ENCODE measurements at regions not wholly inside any gene's neighbourhood (a gene's known extent, or its start where the extent isn't known, plus 50 kb on each side); places are given as distances from the start of the nearest gene placed in this dataset.
"Not testable (repeated sequence)": the region's sequence is repeated elsewhere in the genome, so short reads cannot be mapped to it uniquely, and the experiment has no call there.

DNA sequence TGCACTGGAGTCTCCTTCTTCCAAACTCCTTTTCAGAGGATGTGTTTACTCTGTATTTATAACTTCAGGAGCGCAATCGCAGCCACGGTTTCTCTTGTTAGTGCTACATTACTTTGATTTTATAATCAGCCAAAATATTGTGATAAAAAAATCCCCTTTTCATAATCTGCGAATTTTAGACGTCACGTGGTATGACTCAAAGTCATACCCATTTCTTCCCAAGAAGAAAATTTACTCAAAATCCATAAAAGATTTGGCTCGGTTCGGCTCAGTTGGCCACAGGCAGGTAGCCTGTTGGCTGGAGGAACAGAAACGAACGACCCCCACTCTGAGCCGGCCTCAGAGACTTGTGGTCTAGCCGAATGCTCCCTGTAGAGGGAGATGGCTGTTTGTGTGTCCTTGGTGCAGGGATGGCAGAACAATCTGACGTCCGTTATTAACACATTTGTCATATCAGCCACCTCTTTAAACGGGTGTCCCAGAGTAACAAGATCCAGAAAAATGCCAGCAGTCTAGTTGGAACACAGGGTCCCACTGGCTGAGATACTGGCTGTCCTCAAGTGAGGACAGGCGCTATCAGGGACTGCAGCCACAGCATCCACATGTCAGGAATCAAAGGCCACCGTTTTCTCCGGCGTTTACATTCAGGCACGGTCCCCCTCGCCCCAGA lies 247.6 kb downstream of the DLL1 start:
- no peak for DNase-seq (ENCODE audit: low spot score)

DNA sequence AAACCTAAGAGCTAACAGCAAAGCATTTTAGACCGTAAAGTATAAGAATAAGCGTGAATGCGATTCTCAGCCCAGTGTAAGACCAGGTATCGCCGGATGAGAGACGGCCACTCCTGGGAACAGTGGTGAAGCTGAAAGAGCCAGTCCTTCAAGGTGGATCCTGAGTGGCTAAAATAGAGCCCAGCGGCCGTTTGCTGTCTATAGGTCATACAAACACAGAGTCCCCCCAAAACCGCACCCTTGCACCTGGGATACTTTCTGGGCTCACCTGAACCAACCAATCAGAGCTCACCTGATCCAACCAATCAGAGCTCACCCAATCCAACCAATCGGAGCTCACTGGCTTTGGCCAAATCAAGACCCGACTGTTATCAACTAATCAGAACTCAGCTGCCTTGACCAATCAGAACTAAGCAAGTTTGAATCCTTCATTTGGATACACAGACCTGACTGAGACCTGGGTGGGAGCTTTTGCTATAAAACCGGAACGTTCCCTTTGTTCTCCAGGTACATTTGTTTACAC lies 248.2 kb downstream of the DLL1 start:
- no peak for DNase-seq (ENCODE audit: low spot score)

DNA sequence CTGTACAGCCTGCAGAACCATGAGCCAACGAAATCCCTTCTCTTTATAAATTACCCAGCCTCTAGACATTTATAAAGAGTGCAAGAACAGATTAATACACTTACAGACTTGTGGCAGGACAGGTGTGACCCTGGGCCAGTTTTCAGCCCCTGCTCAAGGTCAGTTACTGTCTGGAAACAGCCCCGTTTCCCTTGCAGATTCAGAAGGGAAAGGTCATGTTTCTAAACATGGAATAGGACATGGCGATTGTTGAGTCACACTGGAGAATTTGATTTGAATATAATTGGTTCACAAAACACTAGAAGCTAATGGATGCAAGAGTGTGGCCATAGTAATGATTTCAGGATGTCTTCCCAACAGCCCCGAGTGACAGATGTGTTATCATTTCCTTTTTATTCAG lies 248.8 kb downstream of the DLL1 start:
- no peak for DNase-seq (ENCODE audit: low spot score)

DNA sequence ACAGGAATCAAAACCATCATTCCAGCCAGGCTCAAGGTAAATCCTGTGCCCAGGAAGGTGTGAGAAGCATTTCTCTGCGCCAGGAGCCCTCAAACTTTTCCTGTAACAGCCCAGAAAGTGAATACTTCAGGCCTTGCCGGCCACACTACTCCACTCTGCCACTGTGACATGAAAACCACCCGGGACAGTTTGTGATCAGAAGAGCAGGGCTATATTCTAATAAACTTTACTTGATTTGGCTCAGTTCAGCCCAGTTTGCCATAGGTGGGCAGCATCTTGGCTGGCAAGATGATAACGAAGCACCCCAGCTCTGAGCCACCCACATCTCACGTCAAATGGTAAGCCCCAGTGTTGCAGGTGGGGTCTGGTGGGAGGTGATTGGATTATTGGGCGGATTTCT lies 249.4 kb downstream of the DLL1 start:
- DNase-seq (ENCODE audit: low spot score): no peak

DNA sequence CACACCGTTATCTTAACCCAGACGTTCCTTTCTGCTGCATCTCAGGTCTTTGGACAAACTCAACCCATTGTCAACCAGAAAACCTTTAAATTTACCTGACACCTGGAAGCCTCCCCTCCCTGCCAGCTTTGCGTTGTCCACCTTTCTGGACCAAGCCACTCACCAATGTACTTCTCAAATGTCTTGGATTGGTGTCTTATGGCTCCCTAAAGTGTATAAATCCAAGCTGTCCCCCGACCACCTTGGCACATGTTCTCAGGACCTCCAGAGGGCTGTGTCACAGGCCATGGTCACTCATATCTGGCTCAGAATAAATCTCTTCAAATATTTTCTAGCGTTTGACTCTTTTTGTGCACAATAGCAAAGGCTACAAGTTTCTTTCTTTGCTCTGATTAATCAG lies 250.0 kb downstream of the DLL1 start:
- no peak for DNase-seq (ENCODE audit: low spot score)

DNA sequence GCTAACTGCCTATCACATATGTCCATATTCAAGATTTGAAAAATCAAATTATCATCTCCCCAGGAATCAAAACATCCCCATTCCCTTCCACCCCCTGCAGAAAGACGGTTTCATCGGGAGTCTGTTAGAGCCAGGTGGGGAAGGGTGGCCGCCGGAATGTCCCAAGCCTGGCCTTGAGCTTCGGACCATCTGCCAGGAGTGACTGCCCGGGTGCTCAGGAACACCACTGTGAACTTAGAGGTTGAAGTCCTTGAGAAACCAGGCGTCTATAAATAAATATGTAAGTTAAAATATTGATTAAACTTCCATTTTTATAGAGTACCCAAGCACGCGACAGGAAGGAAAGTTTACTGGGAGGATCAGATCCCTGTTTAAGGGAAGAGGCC lies 250.8 kb downstream of the DLL1 start:
- no peak for DNase-seq (ENCODE audit: low spot score)

DNA sequence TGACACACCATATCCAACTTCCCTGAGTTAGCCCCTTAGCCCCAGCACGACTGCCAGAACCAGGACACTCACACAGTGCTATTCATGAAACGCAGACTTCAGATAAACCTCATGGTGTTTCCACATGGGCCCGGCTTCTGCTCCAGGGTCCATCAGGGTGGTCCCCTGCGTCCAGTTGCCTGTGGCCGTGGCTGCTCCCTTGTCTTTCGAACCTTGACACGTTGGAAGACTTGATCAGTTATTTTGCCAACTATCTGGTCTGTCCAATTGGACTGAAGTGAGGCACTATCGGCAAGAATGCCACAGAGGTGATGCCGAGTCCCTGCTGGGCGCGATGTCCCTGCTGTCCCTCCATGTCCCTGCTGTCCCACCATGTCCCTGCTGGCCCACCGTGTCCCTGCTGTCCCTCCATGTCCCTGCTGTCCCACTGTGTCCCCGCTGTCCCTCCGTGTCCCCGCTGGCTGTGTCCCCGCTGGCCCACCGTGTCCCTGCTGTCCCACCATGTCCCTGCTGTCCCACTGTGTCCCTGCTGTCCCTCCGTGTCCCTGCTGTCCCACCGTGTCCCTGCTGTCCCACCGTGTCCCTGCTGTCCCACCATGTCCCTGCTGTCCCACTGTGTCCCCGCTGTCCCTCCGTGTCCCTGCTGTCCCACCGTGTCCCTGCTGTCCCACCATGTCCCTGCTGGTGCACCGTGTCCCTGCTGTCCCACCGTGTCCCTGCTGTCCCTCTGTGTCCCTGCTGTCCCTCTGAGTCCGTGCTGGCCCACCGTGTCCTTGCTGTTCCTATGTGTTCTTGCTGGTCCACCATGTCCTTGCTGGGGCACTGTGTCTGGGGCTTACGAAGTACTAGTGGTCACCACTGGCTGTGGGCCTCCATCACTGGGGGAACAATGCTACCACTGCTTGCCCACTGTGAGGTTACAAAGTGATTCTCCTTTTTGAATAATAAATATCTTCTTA lies 251.4 kb downstream of the DLL1 start:
- DNase-seq (ENCODE audit: low spot score): no peak

DNA sequence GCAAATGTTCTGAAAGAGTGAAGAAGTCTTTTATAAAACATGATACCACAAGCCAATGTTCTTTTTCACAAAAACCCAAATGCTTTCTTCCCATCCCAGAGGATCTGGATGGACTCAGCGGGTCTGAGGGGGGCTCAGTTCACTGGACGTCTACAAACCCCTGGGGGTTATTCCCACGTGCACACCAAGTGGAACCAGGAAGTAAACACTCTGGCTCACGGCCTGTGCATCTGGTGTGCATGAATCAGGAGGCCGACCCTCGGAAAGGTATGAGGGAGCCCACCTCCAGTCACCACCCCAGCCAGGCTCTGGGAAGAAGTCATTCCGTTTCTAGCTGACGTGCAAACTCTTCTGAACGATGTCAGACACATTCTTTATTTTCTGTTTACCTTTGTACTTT lies 252.2 kb downstream of the DLL1 start:
- DNase-seq (ENCODE audit: low spot score): no peak

DNA sequence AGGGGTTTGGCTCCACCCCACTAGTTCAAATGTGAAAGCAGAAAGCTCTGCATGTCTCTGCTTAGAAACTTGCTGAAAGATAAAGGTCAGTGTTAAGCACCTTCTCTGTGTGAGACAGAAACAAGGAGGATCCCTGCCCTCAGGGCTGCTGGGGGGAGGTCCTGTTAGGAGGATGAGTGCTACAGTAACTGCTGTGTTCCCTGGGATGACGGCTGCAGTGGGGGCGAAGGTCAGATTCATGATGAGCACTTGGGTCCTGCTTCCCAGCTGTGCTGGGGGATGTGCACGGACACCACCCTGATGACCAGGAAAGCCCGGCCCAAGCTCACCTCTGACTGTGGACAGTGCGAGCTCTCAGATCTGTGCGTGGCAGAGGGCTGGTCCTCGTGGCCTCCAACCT lies 252.6 kb downstream of the DLL1 start:
- DNase-seq (ENCODE audit: low spot score): no peak

DNA sequence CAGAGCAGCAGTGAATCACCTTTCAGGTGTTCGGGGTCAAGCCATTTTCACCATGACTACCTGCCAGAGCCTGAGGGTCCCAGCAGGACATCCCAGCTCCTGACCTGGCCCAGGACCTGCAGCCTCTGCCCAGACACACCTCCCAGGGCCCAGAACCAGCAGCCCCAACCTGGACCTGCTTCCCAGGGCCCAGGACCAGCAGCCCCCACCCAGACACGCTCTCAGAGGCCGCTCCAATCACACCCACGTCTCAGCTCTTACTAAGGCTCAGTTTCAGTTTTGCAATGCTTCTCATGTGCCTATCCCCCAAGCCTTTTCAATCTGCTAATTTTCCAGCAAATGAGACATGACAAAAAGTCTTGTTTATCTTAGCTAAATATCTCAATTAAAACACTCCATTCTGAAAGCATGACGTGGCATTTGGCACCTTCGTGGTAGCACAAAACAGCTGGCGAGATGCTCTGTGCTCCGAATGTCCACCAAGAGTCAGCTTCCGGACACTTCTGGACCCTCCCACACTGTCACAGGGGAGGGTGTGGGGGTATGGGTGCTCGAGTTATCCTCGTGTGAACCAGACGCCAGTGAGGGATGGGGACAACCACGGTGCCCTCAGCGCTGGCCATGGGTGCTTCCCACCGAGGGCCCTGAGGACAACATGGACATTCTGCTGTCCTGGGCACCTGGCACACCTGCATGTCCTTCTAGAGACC lies 253.2 kb downstream of the DLL1 start:
- no peak for DNase-seq (ENCODE audit: low spot score)

DNA sequence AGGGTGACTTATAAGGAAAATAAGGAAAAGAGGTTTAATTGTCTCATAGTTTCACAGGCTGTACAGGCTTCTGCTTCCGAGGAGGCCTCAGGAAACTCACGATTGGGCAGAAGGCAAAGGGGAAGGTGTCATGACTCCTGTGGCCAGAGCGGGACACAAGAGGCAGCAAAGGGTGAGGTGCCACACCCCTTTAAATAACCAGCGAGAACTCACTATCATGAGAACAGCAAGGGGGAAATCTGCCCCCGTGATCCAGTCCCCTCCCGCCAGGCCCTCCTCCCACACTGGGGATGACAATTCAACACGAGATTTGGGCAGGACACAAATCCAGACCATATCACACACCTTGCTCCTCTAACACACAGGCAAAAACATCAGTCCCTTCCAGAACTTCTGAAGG lies 254.0 kb downstream of the DLL1 start:
- DNase-seq (ENCODE audit: low spot score): no peak

DNA sequence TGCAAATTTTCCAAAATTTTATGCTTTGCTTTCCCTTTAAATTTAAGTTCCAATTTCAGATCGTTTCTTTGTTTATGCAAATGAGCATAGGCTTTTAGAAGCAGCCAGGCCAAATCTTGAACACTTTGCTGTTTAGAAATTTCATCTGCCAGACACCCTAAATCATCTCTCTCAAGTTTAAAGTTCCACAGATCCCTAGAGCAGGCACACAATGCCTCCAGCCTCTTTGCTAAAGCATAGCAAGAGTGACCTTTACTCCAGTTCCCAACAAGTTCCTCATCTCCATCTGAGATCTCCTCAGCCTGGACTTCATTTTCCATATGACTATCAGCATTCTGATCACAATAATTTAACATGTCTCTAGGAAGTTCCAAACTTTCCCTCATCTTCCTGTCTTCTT lies 254.5 kb downstream of the DLL1 start:
- DNase-seq (ENCODE audit: low spot score): not testable (repeated sequence)

DNA sequence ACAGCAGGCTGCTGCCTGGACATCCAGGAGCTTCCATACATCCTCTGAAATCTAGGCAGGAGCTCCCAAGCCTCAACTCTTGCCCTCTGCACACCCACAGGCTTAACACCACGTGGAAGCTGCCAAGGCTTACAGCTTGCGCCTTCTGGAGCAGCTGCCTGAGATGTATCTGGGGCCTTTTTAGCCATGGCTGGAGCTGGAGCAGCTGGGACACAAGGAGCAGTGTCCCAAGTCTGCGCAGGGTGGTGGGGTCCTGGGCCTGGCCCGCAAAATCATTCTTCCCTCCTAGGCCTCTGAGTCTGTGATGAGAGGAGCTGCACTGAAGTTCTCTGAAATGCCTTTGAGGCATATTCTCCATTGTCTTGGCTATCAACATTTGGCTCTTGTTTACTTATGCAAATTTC lies 255.0 kb downstream of the DLL1 start:
- DNase-seq (ENCODE audit: low spot score): no peak

DNA sequence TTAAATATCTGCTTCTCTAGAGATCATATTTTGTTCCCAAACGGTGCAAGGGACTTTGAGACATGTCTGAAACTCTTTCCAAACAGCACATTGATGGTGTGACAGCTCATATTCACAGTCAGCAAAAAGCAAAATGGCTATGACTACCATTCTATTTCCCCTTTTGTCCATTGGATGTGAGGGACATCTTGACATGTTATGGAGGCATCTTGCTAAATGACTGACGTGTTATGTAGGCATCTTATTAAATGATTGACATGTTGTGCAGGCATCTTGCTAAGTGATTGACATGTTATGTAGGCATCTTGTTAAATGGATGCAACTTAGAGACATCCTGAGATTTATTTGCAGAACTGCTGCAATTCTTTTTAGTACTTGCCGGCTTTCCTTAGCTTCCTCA lies 255.8 kb downstream of the DLL1 start:
- no peak for DNase-seq (ENCODE audit: low spot score)

DNA sequence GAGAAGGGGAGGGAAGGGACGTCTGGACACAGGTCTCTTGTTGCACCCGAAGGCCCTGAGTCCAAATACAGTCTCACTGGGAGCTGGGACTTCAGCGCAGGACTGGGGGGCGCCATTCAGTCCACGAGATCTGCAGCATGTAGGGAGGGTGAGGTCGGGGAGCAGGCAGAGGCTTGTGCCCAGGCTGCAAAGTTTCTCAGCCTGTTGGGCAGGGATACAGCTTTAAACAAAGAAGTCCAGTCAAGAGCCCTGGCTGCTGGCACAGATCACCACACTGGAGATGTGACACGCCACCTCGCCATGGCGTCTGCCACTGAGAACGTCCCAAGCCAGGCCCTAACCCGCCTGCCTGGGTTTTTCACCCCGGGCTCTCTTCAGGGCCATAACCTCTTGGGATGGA lies 256.6 kb downstream of the DLL1 start:
- peak; percentile 64 for DNase-seq (ENCODE audit: low spot score)

DNA sequence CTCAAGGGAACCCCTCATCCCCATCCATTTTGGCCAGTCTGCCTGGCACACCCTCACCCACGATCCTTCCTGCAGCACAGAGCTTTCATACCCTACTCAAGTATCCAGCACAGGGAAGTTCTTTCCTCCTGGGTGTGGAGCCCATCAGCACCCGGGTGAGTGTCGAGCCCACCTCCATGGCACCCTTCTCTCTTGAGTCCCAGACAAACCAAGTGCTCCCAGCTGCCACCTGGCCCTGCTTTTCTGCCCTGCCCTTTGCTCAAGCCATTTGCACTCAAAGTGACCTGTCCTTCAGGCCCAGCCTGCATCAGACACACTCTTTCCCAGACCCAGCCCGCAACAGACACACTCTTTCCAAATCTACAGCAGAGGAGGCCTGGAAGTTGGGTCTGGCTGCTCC lies 257.2 kb downstream of the DLL1 start:
- DNase-seq (ENCODE audit: low spot score): no peak

DNA sequence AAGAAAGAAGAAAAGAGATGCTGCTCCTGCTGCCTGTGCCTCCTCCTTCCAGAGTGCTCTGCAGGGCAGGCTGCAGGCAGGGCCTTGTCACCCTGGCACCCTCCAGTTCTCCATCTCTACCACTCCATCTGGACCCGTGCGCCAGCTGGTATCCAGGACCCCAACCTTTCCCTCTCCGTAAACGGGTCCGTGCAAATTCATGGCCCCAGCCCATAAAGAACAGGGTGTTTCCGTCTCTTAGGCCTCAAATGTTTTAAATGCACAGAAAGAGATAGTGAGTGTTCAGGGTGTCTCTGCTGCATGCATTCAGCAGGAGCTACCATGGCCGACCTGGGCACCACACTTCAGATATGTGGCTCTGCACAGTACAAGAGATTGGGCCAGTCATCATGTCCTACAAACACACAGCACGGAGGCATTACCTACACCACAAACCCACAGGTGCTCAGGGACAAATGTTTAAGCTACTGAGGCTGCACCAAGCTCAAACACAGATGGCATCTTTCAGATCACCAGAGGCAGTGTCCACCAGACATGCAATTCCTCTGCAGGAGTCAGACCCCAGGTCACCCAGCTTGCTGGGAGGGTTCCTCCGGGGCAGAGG lies 258.1 kb downstream of the DLL1 start:
- no peak for DNase-seq (ENCODE audit: low spot score)

DNA sequence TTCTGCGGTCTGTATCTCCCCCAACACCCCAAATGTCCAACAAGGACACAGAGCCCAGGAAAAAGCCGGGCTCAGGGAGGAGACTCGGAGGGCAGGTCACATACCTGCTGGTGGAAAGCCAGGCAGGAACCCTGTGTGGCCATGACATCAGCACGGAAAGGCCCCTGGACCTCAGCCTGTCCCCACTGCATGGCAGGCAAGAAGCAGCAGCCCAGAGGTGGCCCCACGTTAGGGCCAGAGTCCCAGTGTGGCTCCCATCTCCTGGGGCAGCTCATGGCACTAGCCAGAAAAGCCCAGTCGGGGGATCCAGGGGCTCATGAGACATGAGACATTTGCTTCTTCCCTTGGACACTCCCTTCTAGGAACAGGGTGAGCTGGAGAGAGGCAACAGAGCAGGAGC lies 258.7 kb downstream of the DLL1 start:
- no peak for DNase-seq (ENCODE audit: low spot score)

DNA sequence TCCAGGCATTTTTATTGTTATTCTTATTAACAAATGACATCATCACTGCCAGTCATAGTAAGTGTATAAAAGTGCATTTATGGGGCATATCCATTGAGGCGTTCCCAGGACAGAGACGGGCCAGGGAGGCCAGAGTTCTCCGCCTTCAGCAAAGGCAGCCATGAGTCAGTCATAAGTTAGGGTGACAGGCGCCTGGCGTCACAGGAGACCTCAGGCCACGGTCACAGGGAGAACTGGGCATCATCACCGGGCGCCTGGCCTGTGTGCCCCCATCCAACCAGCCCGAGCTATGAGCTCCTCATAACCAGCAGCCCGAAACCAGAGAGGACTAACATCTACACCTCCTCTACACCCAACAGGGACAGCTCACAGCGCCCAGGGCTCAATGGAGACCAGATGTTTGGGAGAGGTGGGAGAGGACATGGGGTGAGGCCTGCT lies 259.2 kb downstream of the DLL1 start:
- no peak for DNase-seq (ENCODE audit: low spot score)

DNA sequence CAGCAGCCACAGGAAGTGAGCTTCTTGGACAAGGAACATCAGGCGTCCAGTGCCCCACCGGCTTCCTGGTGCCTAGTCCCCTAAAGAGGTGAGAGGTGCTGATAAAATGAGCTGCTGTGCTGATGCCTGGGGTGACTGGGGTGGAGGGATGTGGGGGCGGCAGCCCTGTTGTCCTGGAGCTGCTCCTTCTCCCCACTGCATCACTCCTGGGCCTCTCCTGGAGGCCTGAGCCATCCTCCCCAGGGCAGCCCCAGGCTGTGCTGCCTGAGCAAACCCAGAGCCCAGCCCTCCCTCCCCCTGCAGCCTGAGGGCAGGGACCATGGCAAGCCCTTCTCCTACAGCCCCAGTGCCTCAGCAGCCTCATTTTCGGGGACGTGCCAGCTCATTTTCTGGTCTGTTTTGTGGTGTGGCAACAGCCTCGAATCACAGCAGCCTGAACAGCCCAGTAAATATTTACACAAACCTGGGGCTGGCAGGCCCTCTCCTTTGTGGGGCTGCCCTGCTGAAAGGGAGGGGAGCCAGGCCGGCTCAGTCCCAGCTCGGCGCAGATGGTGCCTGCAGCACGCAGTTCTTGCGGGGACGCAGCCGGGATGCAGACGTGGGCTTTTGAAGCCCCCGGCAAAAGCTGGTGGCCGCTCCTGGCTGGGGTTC lies 259.9 kb downstream of the DLL1 start:
- DNase-seq (ENCODE audit: low spot score): no peak

DNA sequence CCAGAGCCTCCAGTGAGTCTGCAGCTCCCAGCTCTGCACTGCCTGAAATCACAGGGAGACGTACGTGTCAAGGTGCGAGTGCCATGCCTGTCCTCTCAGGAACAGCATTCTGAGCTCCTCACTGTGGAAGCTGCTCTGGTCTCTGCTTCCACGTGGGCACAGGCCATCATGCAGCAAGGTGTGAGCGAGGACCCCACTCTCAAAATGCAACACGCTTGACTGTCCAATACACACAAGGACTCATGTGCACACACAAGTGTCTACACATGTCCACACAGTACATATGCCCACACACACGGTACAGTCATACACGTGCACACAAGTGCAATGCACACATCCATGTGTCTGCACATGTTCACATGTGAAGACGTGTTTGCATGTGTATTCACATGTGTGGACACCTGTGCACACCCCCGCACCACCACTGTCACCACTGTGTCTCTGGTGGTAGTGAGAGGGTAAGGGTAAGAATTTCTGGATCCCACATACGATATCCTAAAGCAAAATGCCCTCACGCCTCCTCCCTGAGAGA lies 260.5 kb downstream of the DLL1 start:
- no peak for DNase-seq (ENCODE audit: low spot score)
